ENCODE measurements at regions not wholly inside any gene's neighbourhood (a gene's known extent, or its start where the extent isn't known, plus 50 kb on each side); places are given as distances from the start of the nearest gene placed in this dataset.
"Not testable (repeated sequence)": the region's sequence is repeated elsewhere in the genome, so short reads cannot be mapped to it uniquely, and the experiment has no call there.

DNA sequence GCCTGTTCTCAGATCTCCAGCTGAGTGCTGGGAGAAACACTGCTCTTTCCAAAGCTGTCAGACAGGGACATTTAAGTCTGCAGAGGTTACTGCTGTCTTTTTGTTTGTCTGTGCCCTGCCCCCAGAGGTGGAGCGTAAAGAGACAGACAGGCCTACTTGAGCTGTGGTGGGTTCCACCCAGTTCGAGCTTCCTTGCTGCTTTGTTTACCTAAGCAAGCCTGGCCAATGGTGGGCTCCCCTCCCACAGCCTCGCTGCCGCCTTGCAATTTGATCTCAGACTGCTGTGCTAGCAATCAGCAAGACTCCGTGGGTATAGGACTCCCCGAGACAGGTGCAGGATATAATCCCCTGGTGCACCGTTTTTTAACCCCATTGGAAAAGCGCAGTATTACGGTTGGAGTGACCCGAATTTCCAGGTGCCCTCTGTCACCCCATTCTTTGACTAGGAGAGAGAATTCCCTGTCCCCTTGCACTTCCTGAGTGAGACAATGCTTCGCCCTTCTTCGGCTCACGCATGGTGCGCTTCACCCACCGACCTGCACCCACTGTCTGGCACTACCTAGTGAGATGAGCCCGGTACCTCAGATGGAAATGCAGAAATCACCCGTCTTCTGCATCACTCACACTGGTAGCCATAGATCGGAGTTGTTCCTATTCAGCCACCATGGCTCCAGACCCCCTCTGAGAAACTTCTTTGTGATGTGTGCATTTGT, 650.3 kb upstream of the ALG10B start:
- Mint-ChIP-seq H3K9me3 (peaks cover 8% of the 10 kb centered on the region), H3K27me3 (no peaks in the 10 kb centered on the region), H3K36me3 (ENCODE audit: low read depth) (no peaks in the 10 kb centered on the region), H3K4me3 (no peak overlapping the region), H3K27ac (no peak overlapping the region), H3K4me1 (no peaks in the 10 kb centered on the region)
- DNase-seq: no peak
- intact Hi-C loops (cut with micrococcal nuclease): no loop called here

DNA sequence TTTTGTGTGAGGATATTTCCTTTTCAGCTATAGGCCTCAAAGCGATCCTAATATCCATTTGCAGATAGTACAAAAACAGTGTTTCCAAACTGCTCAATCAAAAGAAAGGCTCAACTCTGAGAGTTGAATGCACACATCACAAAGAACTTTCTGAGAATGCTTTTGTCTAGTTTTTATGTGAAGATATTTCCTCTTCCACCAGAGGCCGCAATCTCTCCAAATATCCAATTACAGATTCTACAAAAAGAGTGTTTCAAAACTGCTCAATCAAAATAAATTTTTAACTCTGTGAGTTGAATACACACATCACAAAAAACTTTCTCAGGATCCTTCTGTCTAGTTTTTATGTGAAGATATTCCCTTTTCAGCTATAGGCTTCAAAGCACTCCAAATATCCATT, 648.0 kb upstream of the ALG10B start:
- H3K27ac Mint-ChIP-seq; H3K9me3 Mint-ChIP-seq; DNase-seq; H3K36me3 Mint-ChIP-seq (ENCODE audit: low read depth); H3K27me3 Mint-ChIP-seq; H3K4me1 Mint-ChIP-seq; H3K4me3 Mint-ChIP-seq; intact Hi-C loops (cut with micrococcal nuclease): not testable (repeated sequence)

DNA sequence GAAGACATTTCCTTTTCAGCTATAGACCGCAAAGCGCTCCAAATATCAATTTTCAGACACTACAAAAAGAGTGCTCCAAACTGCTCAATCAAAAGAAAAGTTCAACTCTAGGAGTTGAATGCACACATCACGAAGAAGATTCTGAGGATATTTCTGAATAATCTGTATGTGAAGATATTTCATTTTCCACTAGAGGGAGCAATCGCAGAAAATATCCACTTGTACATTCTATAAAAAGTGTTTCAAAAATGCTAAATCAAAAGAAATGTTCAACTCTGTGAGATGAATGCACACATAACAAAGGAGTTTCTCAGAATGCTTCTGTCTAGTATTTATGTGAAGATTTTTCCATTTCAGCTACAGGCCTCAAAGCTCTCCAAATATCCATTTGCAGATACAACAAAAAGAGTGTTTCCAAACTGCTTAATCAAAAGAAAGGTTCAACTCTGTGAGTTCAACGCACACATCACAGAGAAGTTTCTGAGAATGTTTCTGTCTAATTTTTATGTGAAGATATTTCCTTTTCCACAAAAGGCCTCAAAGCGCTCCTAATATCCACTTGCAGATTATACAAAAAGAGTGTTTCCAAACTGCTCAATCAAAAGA, 643.8 kb upstream of the ALG10B start:
- no peak overlapping the region for H3K27ac Mint-ChIP-seq
- intact Hi-C loops (cut with micrococcal nuclease): loop anchor here (10.0 kb wide), 1 partner anchor 642 kb away; the partner anchor contains the start of gene ALG10B
- no peaks in the 10 kb centered on the region for H3K9me3 Mint-ChIP-seq
- H3K4me3 Mint-ChIP-seq: no peak overlapping the region
- H3K4me1 Mint-ChIP-seq: no peaks in the 10 kb centered on the region
- H3K27me3 Mint-ChIP-seq: no peaks in the 10 kb centered on the region
- no peaks in the 10 kb centered on the region for H3K36me3 Mint-ChIP-seq (ENCODE audit: low read depth)
- DNase-seq: no peak

DNA sequence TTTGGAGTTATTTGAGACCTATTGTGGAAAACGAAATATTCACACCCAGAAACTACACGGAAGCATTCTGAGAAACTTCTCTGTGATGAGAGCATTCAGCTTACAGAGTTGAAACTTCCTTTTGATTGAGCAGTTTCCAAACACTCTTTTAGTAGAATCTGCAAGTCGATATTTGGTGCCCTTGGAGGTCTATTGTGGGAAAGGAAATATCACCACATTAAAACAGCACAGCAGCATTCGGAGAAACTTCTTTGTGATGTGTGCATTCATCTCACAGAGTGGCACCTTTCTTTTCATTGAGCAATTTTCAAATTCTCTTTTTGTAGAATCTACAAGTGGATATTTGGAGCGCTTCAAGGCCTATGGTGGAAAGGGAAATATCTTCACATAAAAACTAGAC, 595.7 kb upstream of the ALG10B start:
- Mint-ChIP-seq H3K36me3 (ENCODE audit: low read depth) (no peaks in the 10 kb centered on the region), H3K27me3 (no peaks in the 10 kb centered on the region), H3K27ac (no peak overlapping the region), H3K9me3 (peaks cover 14% of the 10 kb centered on the region), H3K4me1 (no peaks in the 10 kb centered on the region), H3K4me3 (no peak overlapping the region)
- intact Hi-C loops (cut with micrococcal nuclease): no loop called here
- no peak for DNase-seq

DNA sequence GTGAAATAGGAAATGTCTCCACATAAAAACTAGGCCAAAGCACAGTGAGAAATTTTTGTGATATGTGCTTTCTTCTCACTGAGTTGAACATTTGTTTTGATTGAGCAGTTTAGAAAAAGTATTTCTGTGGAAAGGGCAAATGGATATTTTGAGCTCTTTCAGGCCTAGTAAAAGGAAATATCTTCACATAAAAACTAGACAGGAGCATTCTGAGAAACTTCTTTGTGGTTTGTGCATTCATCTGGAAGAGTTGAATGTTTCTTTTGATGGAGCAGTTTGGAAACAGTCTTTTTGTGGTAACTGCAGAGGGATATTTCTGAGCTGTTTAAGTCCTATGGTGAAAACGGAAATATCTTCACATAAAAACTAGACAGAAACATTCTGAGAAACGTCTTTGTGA, 582.7 kb upstream of the ALG10B start:
- peaks cover 20% of the 10 kb centered on the region for H3K9me3 Mint-ChIP-seq
- intact Hi-C loops (cut with micrococcal nuclease): no loop called here

More for the DNA sequence above, 582.7 kb upstream of the ALG10B start:
- H3K27me3 Mint-ChIP-seq: no peaks in the 10 kb centered on the region
- H3K4me1 Mint-ChIP-seq: no peaks in the 10 kb centered on the region
- no peak for DNase-seq
- H3K27ac Mint-ChIP-seq: no peak overlapping the region
- no peaks in the 10 kb centered on the region for H3K36me3 Mint-ChIP-seq (ENCODE audit: low read depth)
- no peak overlapping the region for H3K4me3 Mint-ChIP-seq

Measured in activated CD4-positive, alpha-beta T cell treated with anti-CD3 and anti-CD28 coated beads, Interleukin-2, amount 10 ng/mL, durations not matched to agents 24 days and 14 days (primary cell).